WTC11 (cell line): ENCODE measurements at regions not wholly inside any gene's neighbourhood (a gene's known extent, or its start where the extent isn't known, plus 50 kb on each side); places are given as distances from the start of the nearest gene placed in this dataset.

ENCODE experiments used
- ATAC-seq: fragments of 200-7000 bp; cut with Tn5 transposase; 2 replicates; pipeline ENCODE4 v1.10.0; 2021; ENCODE audit warnings: mild to moderate bottlenecking, moderate library complexity
- CTCF ChIA-PET: fragments of 300-600 bp; sonication (Branson Sonifier 250); formaldehyde crosslinking; loops from one replicate; lab custom pipeline; 2021; ENCODE audit warnings: antibody characterized with exemption; lab: Charles Lee
- POLR2A ChIA-PET: fragments of 350-600 bp; sonication (Branson Sonifier 250); formaldehyde crosslinking; loops from one replicate; lab custom pipeline; 2021; ENCODE audit warnings: antibody characterized with exemption; lab: Charles Lee
- DNase-seq: peaks from one replicate; pipeline ENCODE4 v3.0.0; 2021; ENCODE audit warnings: low spot score
- H3K27ac Mint-ChIP-seq: 2 replicates; pipeline ENCODE4 v1.8.0; 2021; ENCODE audit warnings: mixed read lengths
- H3K27me3 Mint-ChIP-seq: 2 replicates; pipeline ENCODE4 v1.8.0; 2021; ENCODE audit warnings: low read depth, mild to moderate bottlenecking, moderate library complexity, mixed read lengths
- H3K36me3 Mint-ChIP-seq: 2 replicates; pipeline ENCODE4 v1.8.0; 2021; ENCODE audit warnings: mixed read lengths
- H3K4me1 Mint-ChIP-seq: 2 replicates; pipeline ENCODE4 v1.8.0; 2022; ENCODE audit warnings: mixed read lengths
- H3K4me3 Mint-ChIP-seq: 2 replicates; pipeline ENCODE4 v1.8.0; 2021; ENCODE audit warnings: mild to moderate bottlenecking, moderate library complexity, mixed read lengths
- H3K9me3 Mint-ChIP-seq: 2 replicates; pipeline ENCODE4 v1.8.0; 2021; ENCODE audit warnings: mixed read lengths
- CREM ChIP-seq: sonication (generic); formaldehyde crosslinking; IDR thresholded peaks from 2 replicates; pipeline ENCODE4 v1.8.1; 2022; ENCODE audit warnings: mild to moderate bottlenecking, missing genetic modification reagents, moderate library complexity
- ELF4 ChIP-seq: sonication (generic); formaldehyde crosslinking; IDR thresholded peaks from 2 replicates; pipeline ENCODE4 v1.8.1; 2022; ENCODE audit warnings: low read depth, mild to moderate bottlenecking, moderate library complexity, missing genetic modification reagents
- FOXK1 ChIP-seq: sonication (generic); formaldehyde crosslinking; IDR thresholded peaks from 2 replicates; pipeline ENCODE4 v1.8.0; 2022; ENCODE audit warnings: mild to moderate bottlenecking, moderate library complexity, missing genetic modification reagents
- GABPB1 ChIP-seq: sonication (generic); formaldehyde crosslinking; IDR thresholded peaks from 2 replicates; pipeline ENCODE4 v1.8.1; 2023; ENCODE audit warnings: mild to moderate bottlenecking, missing genetic modification reagents
- GTF2I ChIP-seq: fragments of 250-450 bp; sonication (Bioruptor Pico); conservative IDR thresholded peaks from 2 replicates; pipeline ENCODE4 v1.4.0; 2021; ENCODE audit warnings: mild to moderate bottlenecking
- JAZF1 ChIP-seq: fragments of 250-450 bp; sonication (Bioruptor Pico); IDR thresholded peaks from 2 replicates; pipeline ENCODE4 v1.9.0; 2021; ENCODE audit warnings: moderate library complexity, mild to moderate bottlenecking, inconsistent platforms
- NFYB ChIP-seq: sonication (generic); formaldehyde crosslinking; conservative IDR thresholded peaks from 2 replicates; pipeline ENCODE4 v1.8.0; 2022; ENCODE audit warnings: low read depth, missing genetic modification reagents
- SMAD3 ChIP-seq: sonication (generic); formaldehyde crosslinking; IDR thresholded peaks from 2 replicates; pipeline ENCODE4 v1.8.0; 2022; ENCODE audit warnings: missing genetic modification reagents, mild to moderate bottlenecking, borderline replicate concordance
- SOX15 ChIP-seq: fragments of 250-450 bp; sonication (Bioruptor Pico); IDR thresholded peaks from 2 replicates; pipeline ENCODE4 v1.9.0; 2021; ENCODE audit warnings: mild to moderate bottlenecking
- ZNF219 ChIP-seq: sonication (generic); formaldehyde crosslinking; IDR thresholded peaks from 2 replicates; pipeline ENCODE4 v1.8.0; 2023; ENCODE audit warnings: missing genetic modification reagents, mild to moderate bottlenecking, borderline replicate concordance
- ZNF281 ChIP-seq: sonication (generic); formaldehyde crosslinking; IDR thresholded peaks from 2 replicates; pipeline ENCODE4 v1.8.0; 2023; ENCODE audit warnings: mild to moderate bottlenecking, missing genetic modification reagents
- ZNF416 ChIP-seq: fragments of 250-450 bp; sonication (Bioruptor Pico); IDR thresholded peaks from 2 replicates; pipeline ENCODE4 v1.9.0; 2021; ENCODE audit warnings: mild to moderate bottlenecking, inconsistent platforms
- ZNF423 ChIP-seq: fragments of 250-450 bp; sonication (Bioruptor Pico); IDR thresholded peaks from 2 replicates; pipeline ENCODE4 v2.1.2; 2022; ENCODE audit warnings: mild to moderate bottlenecking, moderate library complexity
- TF ChIP-seq, protein P1 (sequence below): sonication (generic); formaldehyde crosslinking; IDR thresholded peaks from 2 replicates; pipeline ENCODE4 v1.8.1; 2022; ENCODE audit warnings: low read depth, missing genetic modification reagents, borderline replicate concordance
- TF ChIP-seq, protein P2 (sequence below): fragments of 250-450 bp; sonication (Bioruptor Pico); IDR thresholded peaks from 2 replicates; pipeline ENCODE4 v1.8.0; 2021; ENCODE audit warnings: mild to moderate bottlenecking
- TF ChIP-seq, protein P3 (sequence below): fragments of 250-450 bp; sonication (Bioruptor Pico); IDR thresholded peaks from 2 replicates; pipeline ENCODE4 v1.9.0; 2021; ENCODE audit warnings: moderate library complexity, mild to moderate bottlenecking, inconsistent platforms, borderline replicate concordance
- TF ChIP-seq, protein P4 (sequence below): sonication (generic); formaldehyde crosslinking; IDR thresholded peaks from 2 replicates; pipeline ENCODE4 v1.8.1; 2022; ENCODE audit warnings: missing genetic modification reagents, borderline replicate concordance
- TF ChIP-seq, protein P5 (sequence below): sonication (generic); formaldehyde crosslinking; IDR thresholded peaks from 2 replicates; pipeline ENCODE4 v1.8.0; 2022; ENCODE audit warnings: mild to moderate bottlenecking, missing genetic modification reagents
- TF ChIP-seq, protein P6 (sequence below): sonication (generic); formaldehyde crosslinking; IDR thresholded peaks from 2 replicates; pipeline ENCODE4 v1.8.1; 2023; ENCODE audit warnings: mild to moderate bottlenecking, moderate library complexity, missing genetic modification reagents

- no peak for TF ChIP-seq ZNF416 (CRISPR knock-in tag)
- no peak for TF ChIP-seq ELF4 (CRISPR knock-in tag)
- no peak for TF ChIP-seq FOXK1 (CRISPR knock-in tag)
- TF ChIP-seq, protein P1, sequence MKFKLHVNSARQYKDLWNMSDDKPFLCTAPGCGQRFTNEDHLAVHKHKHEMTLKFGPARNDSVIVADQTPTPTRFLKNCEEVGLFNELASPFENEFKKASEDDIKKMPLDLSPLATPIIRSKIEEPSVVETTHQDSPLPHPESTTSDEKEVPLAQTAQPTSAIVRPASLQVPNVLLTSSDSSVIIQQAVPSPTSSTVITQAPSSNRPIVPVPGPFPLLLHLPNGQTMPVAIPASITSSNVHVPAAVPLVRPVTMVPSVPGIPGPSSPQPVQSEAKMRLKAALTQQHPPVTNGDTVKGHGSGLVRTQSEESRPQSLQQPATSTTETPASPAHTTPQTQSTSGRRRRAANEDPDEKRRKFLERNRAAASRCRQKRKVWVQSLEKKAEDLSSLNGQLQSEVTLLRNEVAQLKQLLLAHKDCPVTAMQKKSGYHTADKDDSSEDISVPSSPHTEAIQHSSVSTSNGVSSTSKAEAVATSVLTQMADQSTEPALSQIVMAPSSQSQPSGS (CRISPR knock-in tag), result no peak
These were observed 159.8 kb downstream of the SYK start (continued) for GRCh38 chr9:90961375-90961774.

- DNase-seq (peak; percentile 27), ATAC-seq (peak; percentile 81)
- Mint-ChIP-seq H3K36me3 (no peaks in the 10 kb centered on the region), H3K9me3 (peaks cover 9% of the 10 kb centered on the region), H3K27ac (no peak overlapping the region), H3K4me3 (no peak overlapping the region), H3K4me1 (peaks cover 40% of the 10 kb centered on the region), H3K27me3 (no peaks in the 10 kb centered on the region; the same call in none of the 2 replicates)
- ChIA-PET CTCF (interaction anchor here (0.6 to 1.7 kb wide), 4 partner anchors 11 to 763 kb away, joined by 3 to 13 read pairs (median 6); no protein-coding TSS in a partner anchor), POLR2A (no interaction called here)
- TF ChIP-seq GABPB1 (CRISPR knock-in tag) (no peak), ZNF281 (no peak), SOX15 (CRISPR knock-in tag) (no peak), SMAD3 (no peak), ZNF423 (CRISPR knock-in tag) (no peak), ZNF219 (CRISPR knock-in tag) (no peak), CREM (no peak)
- TF ChIP-seq, protein P2, sequence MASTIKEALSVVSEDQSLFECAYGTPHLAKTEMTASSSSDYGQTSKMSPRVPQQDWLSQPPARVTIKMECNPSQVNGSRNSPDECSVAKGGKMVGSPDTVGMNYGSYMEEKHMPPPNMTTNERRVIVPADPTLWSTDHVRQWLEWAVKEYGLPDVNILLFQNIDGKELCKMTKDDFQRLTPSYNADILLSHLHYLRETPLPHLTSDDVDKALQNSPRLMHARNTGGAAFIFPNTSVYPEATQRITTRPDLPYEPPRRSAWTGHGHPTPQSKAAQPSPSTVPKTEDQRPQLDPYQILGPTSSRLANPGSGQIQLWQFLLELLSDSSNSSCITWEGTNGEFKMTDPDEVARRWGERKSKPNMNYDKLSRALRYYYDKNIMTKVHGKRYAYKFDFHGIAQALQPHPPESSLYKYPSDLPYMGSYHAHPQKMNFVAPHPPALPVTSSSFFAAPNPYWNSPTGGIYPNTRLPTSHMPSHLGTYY (CRISPR knock-in tag), result no peak
- TF ChIP-seq, protein P3, sequence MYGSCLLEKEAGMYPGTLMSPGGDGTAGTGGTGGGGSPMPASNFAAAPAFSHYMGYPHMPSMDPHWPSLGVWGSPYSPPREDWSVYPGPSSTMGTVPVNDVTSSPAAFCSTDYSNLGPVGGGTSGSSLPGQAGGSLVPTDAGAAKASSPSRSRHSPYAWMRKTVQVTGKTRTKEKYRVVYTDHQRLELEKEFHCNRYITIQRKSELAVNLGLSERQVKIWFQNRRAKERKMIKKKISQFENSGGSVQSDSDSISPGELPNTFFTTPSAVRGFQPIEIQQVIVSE (CRISPR knock-in tag), result no peak
These were observed 162.7 kb downstream of the SYK start for GRCh38 chr9:90964101-90965020.

DNA sequence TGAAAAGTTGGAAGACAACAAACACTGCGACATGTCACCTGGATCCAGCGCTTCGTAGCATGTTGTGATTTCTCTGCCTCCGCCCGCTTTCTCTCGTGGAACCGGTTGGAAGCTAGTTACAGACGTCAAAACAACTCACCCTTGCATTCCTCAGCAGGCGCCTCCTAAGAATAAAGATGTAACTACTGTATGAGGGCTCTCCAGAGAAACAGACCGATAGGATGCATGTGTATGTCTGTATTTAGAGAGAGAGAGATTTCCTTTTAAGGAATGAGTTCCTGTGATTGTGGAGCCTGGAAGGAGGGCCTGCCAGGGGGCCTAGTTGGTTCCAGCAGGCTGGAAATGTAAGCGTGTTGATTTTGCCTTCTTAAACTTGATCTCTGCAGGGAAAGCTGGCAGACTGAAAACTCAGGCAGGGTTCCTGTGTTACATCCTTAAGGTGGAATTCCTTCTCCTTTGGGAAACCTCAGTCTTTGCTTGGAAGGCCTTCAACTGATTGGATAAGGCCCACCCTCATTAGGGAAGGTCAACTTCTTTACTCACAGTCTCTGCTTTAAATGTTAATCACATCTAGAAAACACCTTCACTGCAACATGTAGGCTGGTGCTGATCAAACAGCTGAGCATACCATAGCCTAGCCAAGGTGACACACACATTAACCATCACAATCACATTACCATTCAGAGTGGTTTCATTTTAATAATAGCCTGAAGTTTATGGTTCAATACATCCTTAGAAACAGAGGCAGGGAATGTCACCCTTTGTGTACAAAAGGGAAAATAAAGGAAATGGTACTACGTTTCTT, 163.8 kb downstream of the SYK start:
- no peak overlapping the region for H3K4me3 Mint-ChIP-seq
- CTCF ChIA-PET, result interaction anchor here (0.5 to 1.7 kb wide), 2 partner anchors 12 to 50 kb away, joined by 3 to 13 read pairs; no protein-coding TSS in a partner anchor
- ATAC-seq (no peak), DNase-seq (no peak)
- H3K36me3 Mint-ChIP-seq, result no peaks in the 10 kb centered on the region
- POLR2A ChIA-PET, result no interaction called here
- no peaks in the 10 kb centered on the region; the same call in none of the 2 replicates for H3K27me3 Mint-ChIP-seq
- H3K9me3 Mint-ChIP-seq, result peaks cover 9% of the 10 kb centered on the region
- peaks cover 40% of the 10 kb centered on the region for H3K4me1 Mint-ChIP-seq
- no peak overlapping the region for H3K27ac Mint-ChIP-seq
- TF ChIP-seq, protein P4, sequence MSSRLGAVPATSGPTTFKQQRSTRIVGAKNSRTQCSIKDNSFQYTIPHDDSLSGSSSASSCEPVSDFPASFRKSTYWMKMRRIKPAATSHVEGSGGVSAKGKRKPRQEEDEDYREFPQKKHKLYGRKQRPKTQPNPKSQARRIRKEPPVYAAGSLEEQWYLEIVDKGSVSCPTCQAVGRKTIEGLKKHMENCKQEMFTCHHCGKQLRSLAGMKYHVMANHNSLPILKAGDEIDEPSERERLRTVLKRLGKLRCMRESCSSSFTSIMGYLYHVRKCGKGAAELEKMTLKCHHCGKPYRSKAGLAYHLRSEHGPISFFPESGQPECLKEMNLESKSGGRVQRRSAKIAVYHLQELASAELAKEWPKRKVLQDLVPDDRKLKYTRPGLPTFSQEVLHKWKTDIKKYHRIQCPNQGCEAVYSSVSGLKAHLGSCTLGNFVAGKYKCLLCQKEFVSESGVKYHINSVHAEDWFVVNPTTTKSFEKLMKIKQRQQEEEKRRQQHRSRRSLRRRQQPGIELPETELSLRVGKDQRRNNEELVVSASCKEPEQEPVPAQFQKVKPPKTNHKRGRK, result no peak
- TF ChIP-seq GTF2I (CRISPR knock-in tag) (0 out of 2 replicates have a peak, but pooled peaks have one; percentile 30), JAZF1 (CRISPR knock-in tag) (no peak), NFYB (CRISPR knock-in tag) (no peak)
- TF ChIP-seq, protein P5, sequence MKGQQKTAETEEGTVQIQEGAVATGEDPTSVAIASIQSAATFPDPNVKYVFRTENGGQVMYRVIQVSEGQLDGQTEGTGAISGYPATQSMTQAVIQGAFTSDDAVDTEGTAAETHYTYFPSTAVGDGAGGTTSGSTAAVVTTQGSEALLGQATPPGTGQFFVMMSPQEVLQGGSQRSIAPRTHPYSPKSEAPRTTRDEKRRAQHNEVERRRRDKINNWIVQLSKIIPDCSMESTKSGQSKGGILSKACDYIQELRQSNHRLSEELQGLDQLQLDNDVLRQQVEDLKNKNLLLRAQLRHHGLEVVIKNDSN (CRISPR knock-in tag), result no peak
- TF ChIP-seq, protein P6, sequence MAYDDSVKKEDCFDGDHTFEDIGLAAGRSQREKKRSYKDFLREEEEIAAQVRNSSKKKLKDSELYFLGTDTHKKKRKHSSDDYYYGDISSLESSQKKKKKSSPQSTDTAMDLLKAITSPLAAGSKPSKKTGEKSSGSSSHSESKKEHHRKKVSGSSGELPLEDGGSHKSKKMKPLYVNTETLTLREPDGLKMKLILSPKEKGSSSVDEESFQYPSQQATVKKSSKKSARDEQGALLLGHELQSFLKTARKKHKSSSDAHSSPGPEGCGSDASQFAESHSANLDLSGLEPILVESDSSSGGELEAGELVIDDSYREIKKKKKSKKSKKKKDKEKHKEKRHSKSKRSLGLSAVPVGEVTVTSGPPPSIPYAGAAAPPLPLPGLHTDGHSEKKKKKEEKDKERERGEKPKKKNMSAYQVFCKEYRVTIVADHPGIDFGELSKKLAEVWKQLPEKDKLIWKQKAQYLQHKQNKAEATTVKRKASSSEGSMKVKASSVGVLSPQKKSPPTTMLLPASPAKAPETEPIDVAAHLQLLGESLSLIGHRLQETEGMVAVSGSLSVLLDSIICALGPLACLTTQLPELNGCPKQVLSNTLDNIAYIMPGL (CRISPR knock-in tag), result no peak
